ENCODE measurements at regions not wholly inside any gene's neighbourhood (a gene's known extent, or its start where the extent isn't known, plus 50 kb on each side); places are given as distances from the start of the nearest gene placed in this dataset.

- Histone ChIP-seq H3K4me1 (ENCODE audit: control insufficient read depth in 4 of 4, insufficient read depth in 4 of 4, low read length in 3 of 4) (no peaks in the 10 kb centered on the region), H3K4me3 (ENCODE audit: low read depth in 1 of 3, low read length in 3 of 3) (no peak overlapping the region), H3K9ac (ENCODE audit: low read depth in 1 of 2, low read length in 2 of 2) (no peak overlapping the region), H3K27ac (ENCODE audit: low read depth in 1 of 2, low read length in 2 of 2) (no peak overlapping the region), H3K36me3 (ENCODE audit: control insufficient read depth in 4 of 4, insufficient read depth in 3 of 4, low read depth in 1 of 4, low read length in 3 of 4) (no peaks in the 10 kb centered on the region), H3K9me3 (ENCODE audit: control insufficient read depth in 4 of 4, low read length in 3 of 4) (no peaks in the 10 kb centered on the region), H3K27me3 (ENCODE audit: control insufficient read depth in 4 of 4, insufficient read depth in 4 of 4, low read length in 3 of 4) (no peaks in the 10 kb centered on the region)
- WGBS: 88% methylated on average over 5 of the region's 5 CpGs
- DNase-seq (ENCODE audit: low spot score): no peak
- TF ChIP-seq RXRA (IDR thresholded peaks at IDR 0.05) (no peak), HNF4A (conservative IDR thresholded peaks at IDR 0.05) (no peak), SP1 (IDR thresholded peaks at IDR 0.05) (no peak), GABPA (IDR thresholded peaks at IDR 0.05 in 1 of 2, conservative IDR thresholded peaks at IDR 0.05 in 1 of 2) (no peak), YY1 (IDR thresholded peaks at IDR 0.05) (no peak), TAF1 (conservative IDR thresholded peaks at IDR 0.05) (no peak), ZBTB33 (IDR thresholded peaks at IDR 0.05) (no peak), FOXA1 (IDR thresholded peaks at IDR 0.05) (no peak), FOXA2 (IDR thresholded peaks at IDR 0.05) (no peak), JUND (IDR thresholded peaks at IDR 0.05) (no peak), ATF3 (IDR thresholded peaks at IDR 0.05) (no peak), HNF4G (IDR thresholded peaks at IDR 0.05) (no peak), MAX (IDR thresholded peaks at IDR 0.05) (no peak), EGR1 (IDR thresholded peaks at IDR 0.05; ENCODE audit: low read depth in 2 of 2) (no peak)
- TF ChIP-seq, protein P1, sequence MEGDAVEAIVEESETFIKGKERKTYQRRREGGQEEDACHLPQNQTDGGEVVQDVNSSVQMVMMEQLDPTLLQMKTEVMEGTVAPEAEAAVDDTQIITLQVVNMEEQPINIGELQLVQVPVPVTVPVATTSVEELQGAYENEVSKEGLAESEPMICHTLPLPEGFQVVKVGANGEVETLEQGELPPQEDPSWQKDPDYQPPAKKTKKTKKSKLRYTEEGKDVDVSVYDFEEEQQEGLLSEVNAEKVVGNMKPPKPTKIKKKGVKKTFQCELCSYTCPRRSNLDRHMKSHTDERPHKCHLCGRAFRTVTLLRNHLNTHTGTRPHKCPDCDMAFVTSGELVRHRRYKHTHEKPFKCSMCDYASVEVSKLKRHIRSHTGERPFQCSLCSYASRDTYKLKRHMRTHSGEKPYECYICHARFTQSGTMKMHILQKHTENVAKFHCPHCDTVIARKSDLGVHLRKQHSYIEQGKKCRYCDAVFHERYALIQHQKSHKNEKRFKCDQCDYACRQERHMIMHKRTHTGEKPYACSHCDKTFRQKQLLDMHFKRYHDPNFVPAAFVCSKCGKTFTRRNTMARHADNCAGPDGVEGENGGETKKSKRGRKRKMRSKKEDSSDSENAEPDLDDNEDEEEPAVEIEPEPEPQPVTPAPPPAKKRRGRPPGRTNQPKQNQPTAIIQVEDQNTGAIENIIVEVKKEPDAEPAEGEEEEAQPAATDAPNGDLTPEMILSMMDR (IDR thresholded peaks at IDR 0.05; ENCODE audit: low read depth, low read length, missing input control): no peak
- TF ChIP-seq, protein P2, sequence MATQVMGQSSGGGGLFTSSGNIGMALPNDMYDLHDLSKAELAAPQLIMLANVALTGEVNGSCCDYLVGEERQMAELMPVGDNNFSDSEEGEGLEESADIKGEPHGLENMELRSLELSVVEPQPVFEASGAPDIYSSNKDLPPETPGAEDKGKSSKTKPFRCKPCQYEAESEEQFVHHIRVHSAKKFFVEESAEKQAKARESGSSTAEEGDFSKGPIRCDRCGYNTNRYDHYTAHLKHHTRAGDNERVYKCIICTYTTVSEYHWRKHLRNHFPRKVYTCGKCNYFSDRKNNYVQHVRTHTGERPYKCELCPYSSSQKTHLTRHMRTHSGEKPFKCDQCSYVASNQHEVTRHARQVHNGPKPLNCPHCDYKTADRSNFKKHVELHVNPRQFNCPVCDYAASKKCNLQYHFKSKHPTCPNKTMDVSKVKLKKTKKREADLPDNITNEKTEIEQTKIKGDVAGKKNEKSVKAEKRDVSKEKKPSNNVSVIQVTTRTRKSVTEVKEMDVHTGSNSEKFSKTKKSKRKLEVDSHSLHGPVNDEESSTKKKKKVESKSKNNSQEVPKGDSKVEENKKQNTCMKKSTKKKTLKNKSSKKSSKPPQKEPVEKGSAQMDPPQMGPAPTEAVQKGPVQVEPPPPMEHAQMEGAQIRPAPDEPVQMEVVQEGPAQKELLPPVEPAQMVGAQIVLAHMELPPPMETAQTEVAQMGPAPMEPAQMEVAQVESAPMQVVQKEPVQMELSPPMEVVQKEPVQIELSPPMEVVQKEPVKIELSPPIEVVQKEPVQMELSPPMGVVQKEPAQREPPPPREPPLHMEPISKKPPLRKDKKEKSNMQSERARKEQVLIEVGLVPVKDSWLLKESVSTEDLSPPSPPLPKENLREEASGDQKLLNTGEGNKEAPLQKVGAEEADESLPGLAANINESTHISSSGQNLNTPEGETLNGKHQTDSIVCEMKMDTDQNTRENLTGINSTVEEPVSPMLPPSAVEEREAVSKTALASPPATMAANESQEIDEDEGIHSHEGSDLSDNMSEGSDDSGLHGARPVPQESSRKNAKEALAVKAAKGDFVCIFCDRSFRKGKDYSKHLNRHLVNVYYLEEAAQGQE (IDR thresholded peaks at IDR 0.05): no peak
Measured at GRCh38 chr10:29081231-29081630, 207.6 kb upstream of the LYZL1 start.
